HepG2 (cell line): ENCODE measurements at regions not wholly inside any gene's neighbourhood (a gene's known extent, or its start where the extent isn't known, plus 50 kb on each side); places are given as distances from the start of the nearest gene placed in this dataset.

Source experiments
- ATAC-seq: fragments of 200-7000 bp; cut with Tn5 transposase; 3 replicates; pipeline ENCODE4 v1.9.1; 2020; ENCODE audit warnings: mild to moderate bottlenecking, moderate library complexity
- BruUV-seq: library from RNA; stranded (reverse); fragments of 400-500 nt; replicated peaks from 2 replicates; lab custom pipeline; 2021; lab: Mats Ljungman, UMichigan
- CTCF ChIA-PET: fragments of 300-600 bp; formaldehyde crosslinking; extraction: SDS; loops from one replicate; lab custom pipeline; 2021; ENCODE audit warnings: low total read pairs, inconsistent platforms, low intra/inter-chr PET ratio; lab: Yijun Ruan, JAX
- POLR2A ChIA-PET: fragments of 350-600 bp; sonication (Branson Sonifier 250); formaldehyde crosslinking; loops from one replicate; lab custom pipeline; 2020; ENCODE audit warnings: antibody characterized with exemption, inconsistent platforms; lab: Yijun Ruan, JAX
- DNase-seq: peaks from one replicate; pipeline ENCODE4 v3.0.0-alpha.2; 2015; ENCODE audit warnings: low spot score
- FAIRE-seq: peaks from 3 replicates; lab custom pipeline; 2011; peaks lifted over from hg19 to GRCh38; lab: Jason Lieb, UNC
- H2AFZ ChIP-seq: one replicate; pipeline ENCODE4 v1.6.1; 2011; ENCODE audit warnings: low read length, inconsistent platforms
- H3K27ac ChIP-seq: fragments of 300-600 bp; 3 replicates; pipeline ENCODE4 v1.8.0; 2011; ENCODE audit warnings: mixed run types, mild to moderate bottlenecking, mixed read lengths, low read length, inconsistent platforms; ENCODE audit not compliant: insufficient read depth; ENCODE audit errors: extremely low read length
- H3K27me3 ChIP-seq, 2 experiments: fragments of 200-600 bp in 1 of 2; 2 replicates in 1 of 2; 3 replicates in 1 of 2; pipeline versions ENCODE4 v1.6.0 to v1.8.0; 2011; ENCODE audit warnings: low read length in 2 of 2, mild to moderate bottlenecking in 2 of 2, moderate library complexity in 2 of 2, inconsistent platforms in 1 of 2; ENCODE audit not compliant: insufficient read depth in 2 of 2, control insufficient read depth in 1 of 2
- H3K36me3 ChIP-seq, 2 experiments: fragments of 200-600 bp in 1 of 2; replicated peaks in 1 of 2; 2 replicates in 1 of 2; 3 replicates in 1 of 2; pipeline versions ENCODE4 v1.5.1 to v1.8.0; 2011; ENCODE audit warnings: low read length in 2 of 2, inconsistent platforms in 1 of 2; ENCODE audit not compliant: insufficient read depth in 2 of 2, control insufficient read depth in 1 of 2
- H3K4me1 ChIP-seq: 2 replicates; pipeline ENCODE4 v1.5.1; 2012; ENCODE audit warnings: low read length, inconsistent platforms; ENCODE audit not compliant: insufficient read depth
- H3K4me2 ChIP-seq: 2 replicates; pipeline ENCODE4 v1.6.0; 2011; ENCODE audit warnings: low read depth, low read length, inconsistent platforms
- H3K4me3 ChIP-seq, 3 experiments: fragments of 200-600 bp in 1 of 3; sonication (generic), shearing (Covaris generic) in 1 of 3; replicated peaks in 1 of 3; 2 replicates each; pipeline ENCODE4 v1.5.1; 2011 to 2016; ENCODE audit warnings: low read length in 3 of 3, inconsistent platforms in 2 of 3, low read depth in 2 of 3, mild to moderate bottlenecking in 2 of 3, control low read depth in 1 of 3, mixed read lengths in 1 of 3; ENCODE audit not compliant: insufficient read depth in 1 of 3
- H3K79me2 ChIP-seq: one replicate; pipeline ENCODE4 v1.6.1; 2011; ENCODE audit warnings: low read length, inconsistent platforms; ENCODE audit not compliant: insufficient read depth
- H3K9ac ChIP-seq: 2 replicates; pipeline ENCODE4 v1.6.0; 2011; ENCODE audit warnings: mild to moderate bottlenecking, low read depth, low read length, inconsistent platforms; ENCODE audit not compliant: insufficient read depth
- H3K9me3 ChIP-seq: 2 replicates; pipeline ENCODE4 v1.5.1; 2012; ENCODE audit warnings: mild to moderate bottlenecking, low read length
- H4K20me1 ChIP-seq: 2 replicates; pipeline ENCODE4 v1.6.0; 2011; ENCODE audit warnings: inconsistent platforms, mild to moderate bottlenecking, low read length, moderate library complexity; ENCODE audit not compliant: insufficient read depth
- AKNA ChIP-seq: sonication (generic); formaldehyde crosslinking; IDR thresholded peaks from 2 replicates; pipeline ENCODE4 v1.4.0; 2020; ENCODE audit warnings: missing genetic modification reagents, borderline replicate concordance
- TEAD3 ChIP-seq: optimal IDR thresholded peaks from 2 replicates; pipeline ENCODE3; 2016; ENCODE audit warnings: borderline replicate concordance
- ZNF225 ChIP-seq: sonication (generic); formaldehyde crosslinking; IDR thresholded peaks from 2 replicates; pipeline ENCODE4 v1.4.0; 2020; ENCODE audit warnings: mild to moderate bottlenecking, missing genetic modification reagents
- ZNF570 ChIP-seq: sonication (generic); formaldehyde crosslinking; IDR thresholded peaks from 2 replicates; pipeline ENCODE4 v1.4.0; 2020; ENCODE audit warnings: mild to moderate bottlenecking, missing genetic modification reagents, borderline replicate concordance
- ZNF614 ChIP-seq: IDR thresholded peaks from 2 replicates; pipeline ENCODE4 v1.6.1; 2018; ENCODE audit warnings: missing biosample characterization, missing genetic modification reagents, inconsistent platforms, borderline replicate concordance
- ZNF891 ChIP-seq: sonication (generic); formaldehyde crosslinking; IDR thresholded peaks from 2 replicates; pipeline ENCODE4 v1.5.0; 2020; ENCODE audit warnings: mild to moderate bottlenecking, missing genetic modification reagents
- WGBS: methylation state at CpG from one replicate; pipeline ENCODE4 v1.1.6; 2017; ENCODE audit warnings: low lambda C conversion rate; 5-methylcytosine and 5-hydroxymethylcytosine counted together
- in situ Hi-C: cut with HindIII; loops from 2 replicates; pipeline ENCODE4 v1.10.0; 2017; ENCODE audit warnings: low pct_unique_long_range_greater_than_20kb; ENCODE audit not compliant: extremely low pct_ligation_motif_present
- intact Hi-C: fragments of 100-400 bp; cut with micrococcal nuclease; formaldehyde crosslinking; loops from one replicate; pipeline ENCODE4 v1.10.0; 2022; ENCODE audit not compliant: unreplicated experiment

- ATAC-seq: no peak
- no peak overlapping the region for H3K4me2 ChIP-seq
- CTCF ChIA-PET: no interaction called here
- DNase-seq: no peak
- TF ChIP-seq AKNA (CRISPR knock-in tag): no peak
- TF ChIP-seq ZNF570: no peak
- no peak for TF ChIP-seq ZNF891
- TF ChIP-seq ZNF225 (CRISPR knock-in tag): no peak
- TF ChIP-seq ZNF614: no peak
- TF ChIP-seq TEAD3 (CRISPR knock-in tag): no peak
- TF ChIP-seq, all 625 proteins: peak for 0
- FAIRE-seq: no peak
- Histone ChIP-seq H3K27ac (no peak overlapping the region), H3K27me3 (no peaks in the 10 kb centered on the region), H4K20me1 (no peaks in the 10 kb centered on the region), H3K9ac (no peak overlapping the region), H3K36me3 (no peaks in the 10 kb centered on the region), H2AFZ (no peak overlapping the region), H3K4me3 (no peak overlapping the region), H3K79me2 (no peaks in the 10 kb centered on the region), H3K9me3 (peaks cover 66% of the 10 kb centered on the region), H3K4me1 (no peaks in the 10 kb centered on the region)
- POLR2A ChIA-PET: no interaction called here
- intact Hi-C loops (no loop called here), in situ Hi-C loops (no loop called here)
- BruUV-seq: no TSS peak
- 0% methylated on average over 4 of the region's 4 CpGs for WGBS
Observed at GRCh38 chr14:85150166-85150565, 379.8 kb upstream of the FLRT2 start.
